NT2/D1 (cell line): ENCODE measurements at regions not wholly inside any gene's neighbourhood (a gene's known extent, or its start where the extent isn't known, plus 50 kb on each side); places are given as distances from the start of the nearest gene placed in this dataset.

Experiments
- SUZ12 ChIP-seq: IDR thresholded peaks from 2 replicates; pipeline ENCODE4 v1.6.1; 2011; ENCODE audit not compliant: insufficient read length, insufficient read depth; ENCODE audit errors: extremely low read depth
- YY1 ChIP-seq: IDR thresholded peaks from 2 replicates; pipeline ENCODE4 v1.6.1; 2011; ENCODE audit not compliant: insufficient read length, insufficient read depth
- ZNF274 ChIP-seq: IDR thresholded peaks from 2 replicates; pipeline ENCODE4 v1.6.1; 2011; ENCODE audit warnings: mild to moderate bottlenecking, low read depth, low read length

DNA sequence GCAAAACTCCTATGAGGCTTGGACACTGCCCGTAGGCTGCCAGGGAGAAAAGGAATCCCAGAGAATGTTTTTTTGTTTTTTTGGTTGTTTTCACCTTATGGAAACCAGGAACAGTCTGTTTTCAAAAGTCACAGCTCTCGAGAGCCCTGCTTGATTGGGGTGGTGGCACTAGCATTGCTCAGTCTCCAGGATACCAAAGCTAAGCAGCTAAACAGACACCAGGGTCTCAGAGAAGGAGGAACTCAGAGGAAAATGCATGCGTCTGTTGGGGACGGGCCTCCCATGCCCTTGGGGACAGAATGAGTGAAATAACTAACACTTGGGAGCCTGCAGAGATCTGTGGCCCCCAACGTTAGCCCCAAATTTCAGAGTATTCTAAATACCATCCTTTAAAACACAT, 178.8 kb downstream of the SOX9 start:
- TF ChIP-seq SUZ12 = no peak
- TF ChIP-seq ZNF274 = no peak
- TF ChIP-seq YY1 = no peak
